Activated CD4-positive, alpha-beta T cell treated with anti-CD3 and anti-CD28 coated beads, Interleukin-2, Interleukin-4, amounts not matched to agents 100 ng/mL and 50 ng/mL, durations not matched to agents 16 hours and 8 hours (primary cell): ENCODE measurements at regions not wholly inside any gene's neighbourhood (a gene's known extent, or its start where the extent isn't known, plus 50 kb on each side); places are given as distances from the start of the nearest gene placed in this dataset.

ENCODE experiments used
- DNase-seq: peaks from one replicate; pipeline ENCODE4 v3.0.0-alpha.2; 2020; ENCODE audit warnings: low spot score

DNA sequence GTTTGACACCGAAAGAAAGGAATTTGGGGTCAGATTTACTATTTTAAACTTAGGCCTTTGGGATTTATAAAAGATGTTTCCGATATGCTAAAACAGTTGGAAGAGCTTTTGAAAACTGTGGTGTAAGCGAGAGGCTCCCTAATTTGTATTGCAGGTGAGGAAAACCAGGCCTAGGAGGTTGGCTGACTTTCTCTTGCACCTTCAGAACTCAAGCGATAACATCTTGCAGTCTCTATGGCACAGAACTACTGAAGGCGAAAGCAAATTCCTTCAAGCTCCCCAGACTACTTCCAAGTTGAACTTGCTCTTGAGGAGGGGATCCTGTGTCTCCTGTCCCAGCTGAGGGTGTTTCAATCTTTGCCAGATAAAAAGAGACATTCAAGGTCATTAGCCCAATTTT lies 685.7 kb downstream of the ADGRL2 start:
- no peak for DNase-seq

DNA sequence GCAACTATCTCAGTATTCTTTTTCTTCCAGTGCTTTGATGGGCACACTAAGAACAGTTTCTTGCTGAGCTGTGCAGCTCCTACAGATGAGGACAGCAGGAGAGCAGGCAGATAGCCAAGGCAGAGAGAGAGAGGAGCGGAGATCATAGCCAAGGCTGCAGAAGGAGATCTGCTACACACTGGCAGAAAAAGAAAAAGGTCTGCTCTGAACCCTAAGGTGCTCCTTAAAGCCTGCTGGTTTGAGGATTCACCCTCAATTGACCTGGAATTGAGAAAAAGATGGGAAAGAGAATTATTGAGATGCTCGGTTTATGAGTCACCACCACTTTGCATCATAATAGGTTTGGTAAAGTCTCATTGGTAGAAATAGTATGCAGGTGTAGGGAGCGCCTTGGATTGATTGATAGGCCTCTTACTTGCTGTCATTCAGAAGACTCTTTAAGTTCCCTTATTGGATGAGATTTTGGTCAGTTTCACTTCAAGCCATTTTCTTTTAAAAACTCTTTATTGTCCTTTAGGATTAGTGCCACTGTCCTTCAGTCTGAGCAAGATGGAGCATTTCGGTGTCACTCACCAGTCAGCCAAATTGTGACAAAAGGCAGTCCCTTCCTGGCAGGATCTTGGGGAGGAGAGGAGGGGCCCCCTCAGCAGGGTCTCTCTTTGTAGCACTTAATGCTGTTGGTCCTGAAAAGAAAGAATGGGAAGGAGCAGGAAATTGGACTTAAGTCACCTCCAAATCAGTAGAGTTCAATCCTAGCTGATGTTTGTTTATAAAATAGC lies 685.0 kb downstream of the ADGRL2 start:
- no peak for DNase-seq

DNA sequence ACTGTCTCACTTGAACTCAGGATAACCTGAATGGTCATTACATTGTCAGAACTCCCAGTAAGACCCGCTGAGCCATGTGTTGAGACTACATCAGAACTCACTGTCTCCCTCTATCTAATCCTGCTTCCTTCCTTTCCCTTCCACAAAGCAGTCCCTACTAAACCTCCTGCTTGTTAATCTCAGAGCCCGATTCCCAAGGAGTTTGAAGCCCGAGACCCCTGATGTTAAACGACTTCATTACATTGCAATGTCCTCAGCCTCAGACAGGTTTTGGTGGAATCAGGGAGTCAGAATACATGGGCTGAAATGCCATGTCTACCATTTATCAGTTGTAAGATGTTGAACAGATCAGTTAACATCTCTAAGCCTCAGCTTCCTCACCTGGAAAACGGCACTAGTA lies 682.4 kb downstream of the ADGRL2 start:
- DNase-seq, result no peak

DNA sequence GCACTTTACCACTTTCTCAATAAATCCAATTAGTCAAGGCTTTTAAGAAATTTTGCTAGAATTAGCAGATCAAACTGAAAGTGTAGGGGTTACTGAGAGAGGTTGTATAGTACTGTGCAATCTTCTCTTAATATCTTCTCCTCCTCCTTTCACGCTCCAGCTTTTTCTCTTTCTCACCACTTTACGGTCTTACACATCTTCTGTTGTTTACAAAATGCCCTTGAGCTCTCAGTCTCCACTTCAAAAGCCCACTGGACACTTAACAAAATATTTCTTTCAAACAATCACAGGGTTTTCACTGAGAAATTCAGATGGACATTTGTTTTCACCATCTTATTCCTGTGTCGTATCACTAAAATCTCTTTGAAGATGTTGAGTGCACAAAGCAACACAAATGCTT lies 678.2 kb downstream of the ADGRL2 start:
- no peak for DNase-seq

- DNase-seq, result no peak
Measured at GRCh38 chr1:82472489-82473131, 671.9 kb downstream of the ADGRL2 start.

DNA sequence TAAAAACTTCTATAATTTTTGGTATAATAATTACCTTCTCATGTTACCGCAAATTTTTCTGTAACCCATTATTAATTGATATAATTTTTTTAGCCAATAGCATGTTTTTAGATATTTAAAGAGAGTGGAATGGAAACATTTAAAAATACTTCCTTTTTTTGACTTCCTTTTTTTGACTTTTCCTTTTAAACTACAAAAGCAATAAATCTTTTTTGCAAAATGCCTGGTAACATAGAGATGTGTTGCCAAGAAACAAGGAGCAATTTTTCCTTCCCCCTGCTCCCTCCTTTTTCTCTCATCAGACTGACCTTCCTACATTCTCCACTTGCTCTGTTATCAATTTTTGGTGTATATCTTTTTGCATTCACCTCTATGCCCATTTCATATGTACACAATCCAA lies 666.2 kb downstream of the ADGRL2 start:
- DNase-seq, result no peak

GRCh38 chr1:82466416-82466815 lies 665.7 kb downstream of the ADGRL2 start:
- no peak for DNase-seq

GRCh38 chr1:82465024-82465423 lies 664.3 kb downstream of the ADGRL2 start:
- no peak for DNase-seq

DNA sequence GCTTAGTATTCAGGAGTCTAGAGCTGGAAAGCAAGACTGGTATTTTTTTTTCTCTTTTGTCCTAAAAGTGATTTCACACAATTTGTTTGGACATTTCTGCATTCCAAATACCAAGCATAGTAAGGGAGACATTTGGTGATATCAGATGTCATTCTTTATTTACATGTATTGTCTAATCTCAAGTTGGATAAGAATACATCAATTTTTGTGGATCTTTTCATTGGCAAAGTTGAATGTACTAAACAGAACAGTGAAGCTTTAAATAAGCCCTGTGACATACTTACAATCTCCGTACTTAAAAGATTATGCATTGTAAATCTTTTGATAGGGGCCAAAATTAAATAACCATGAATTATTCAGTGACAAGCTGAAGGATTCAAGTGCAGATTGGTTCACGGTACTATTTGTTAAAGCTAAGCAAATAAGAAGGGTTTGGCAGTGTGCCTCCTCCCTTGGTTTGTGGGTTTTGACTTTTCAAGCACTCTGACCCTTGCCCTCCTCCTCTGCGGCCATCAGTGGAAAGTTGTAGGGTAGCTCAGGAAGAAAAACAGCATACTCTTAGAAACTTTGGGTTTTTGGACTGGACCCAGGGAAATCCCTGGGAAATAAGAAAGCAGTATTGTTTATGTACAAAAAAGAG lies 663.7 kb downstream of the ADGRL2 start:
- DNase-seq, result no peak

- no peak for DNase-seq
Measured at GRCh38 chr1:82463951-82464350, 663.2 kb downstream of the ADGRL2 start.

DNA sequence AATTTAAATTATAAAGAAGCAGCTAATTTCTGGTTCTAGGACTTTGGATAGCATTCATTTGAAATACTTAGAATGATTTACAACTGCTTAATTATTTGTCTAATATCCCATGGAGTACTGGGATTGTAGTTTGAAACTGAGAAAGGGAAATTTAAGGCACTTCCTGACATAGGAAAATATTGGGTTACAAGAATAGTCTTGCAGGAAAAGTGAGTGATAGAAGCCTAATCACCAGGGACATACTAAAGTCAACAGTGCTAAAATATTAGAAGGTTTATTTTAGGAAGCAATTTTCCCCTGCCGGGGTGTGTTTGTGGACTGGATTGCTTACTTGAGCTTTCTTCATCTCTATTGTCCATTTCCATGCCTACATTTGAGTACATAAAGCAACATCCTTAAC lies 661.6 kb downstream of the ADGRL2 start:
- no peak for DNase-seq

DNA sequence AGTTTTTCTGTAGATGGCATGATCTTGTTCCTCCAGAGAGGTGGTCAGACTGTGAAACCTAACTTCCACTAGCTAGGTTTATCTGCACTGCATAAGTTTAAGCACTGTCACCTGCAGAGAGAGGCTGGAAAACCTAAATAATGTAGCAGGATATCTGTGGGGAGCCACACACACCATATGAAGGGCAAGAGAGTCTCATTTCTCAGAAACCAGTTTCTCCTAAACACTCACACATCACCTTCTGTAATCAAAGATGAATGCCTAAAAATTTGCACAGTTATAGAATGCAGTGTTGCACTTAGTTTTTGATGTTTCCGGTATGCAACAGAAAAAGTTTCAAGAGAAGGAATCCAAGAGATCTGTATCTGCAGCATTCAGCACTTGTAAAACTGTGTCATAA lies 654.6 kb downstream of the ADGRL2 start:
- DNase-seq, result peak; percentile 0

DNA sequence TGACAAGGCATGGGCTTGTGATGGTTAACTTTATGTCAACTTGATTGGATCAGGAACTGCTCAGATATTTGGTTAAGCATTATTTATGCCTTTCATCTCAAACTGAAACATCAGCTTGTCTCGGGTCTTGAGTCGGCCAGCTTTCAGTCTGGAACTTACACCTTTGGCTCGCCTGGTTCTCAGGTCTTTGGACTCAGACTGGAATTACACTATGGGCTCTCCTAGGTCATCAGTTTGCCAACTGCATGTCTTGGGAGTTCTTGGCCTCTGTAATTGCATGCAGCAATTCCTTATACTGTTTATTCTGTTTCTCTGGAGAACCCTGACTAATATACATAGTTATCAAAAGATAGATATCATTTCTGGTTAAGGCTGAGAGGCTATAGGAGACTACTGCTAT lies 653.7 kb downstream of the ADGRL2 start:
- no peak for DNase-seq

GRCh38 chr1:82453511-82454185 lies 652.9 kb downstream of the ADGRL2 start:
- no peak for DNase-seq

GRCh38 chr1:82452096-82452495 lies 651.4 kb downstream of the ADGRL2 start:
- DNase-seq, result no peak

DNA sequence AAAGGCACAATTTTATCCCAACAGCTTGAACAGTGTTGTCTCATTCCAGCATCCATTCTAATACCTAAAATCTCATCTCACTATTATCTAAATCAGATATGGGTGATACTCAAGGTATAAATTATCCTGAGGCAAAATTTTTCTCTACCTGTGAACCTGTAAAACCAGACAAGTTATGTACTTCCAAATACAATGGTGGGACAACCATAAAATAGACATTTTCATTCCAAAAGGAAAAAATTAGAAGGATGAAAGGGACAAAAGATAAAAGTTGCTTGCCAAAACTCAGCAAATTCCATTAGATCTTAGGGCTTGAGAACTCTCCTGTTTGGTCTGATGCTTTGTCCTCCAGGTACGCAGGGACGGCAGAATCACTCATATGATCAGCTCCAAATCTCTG lies 650.5 kb downstream of the ADGRL2 start:
- DNase-seq, result no peak

GRCh38 chr1:82449506-82450057 lies 648.8 kb downstream of the ADGRL2 start:
- no peak for DNase-seq

DNA sequence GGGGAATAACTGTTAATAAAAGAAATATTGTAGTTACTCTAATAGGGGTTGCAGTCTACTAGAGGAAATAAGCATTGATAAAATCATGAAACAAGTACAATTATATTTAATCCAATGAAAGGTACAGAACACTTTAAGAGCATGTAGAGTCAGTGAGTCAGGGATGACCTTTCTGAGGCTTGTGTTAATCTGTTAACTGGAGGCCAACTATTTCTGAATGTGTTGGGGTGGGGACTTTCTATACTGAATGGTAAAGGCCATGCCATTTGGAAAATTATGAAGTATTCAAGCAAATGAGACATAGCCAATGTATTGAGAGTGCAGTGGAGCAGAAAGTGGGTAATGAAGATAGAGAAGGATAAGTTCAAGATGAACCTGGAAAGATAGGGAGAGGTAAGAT lies 646.2 kb downstream of the ADGRL2 start:
- no peak for DNase-seq

GRCh38 chr1:82446236-82446635 lies 645.5 kb downstream of the ADGRL2 start:
- no peak for DNase-seq

- no peak for DNase-seq
Measured at GRCh38 chr1:82445827-82446226, 645.1 kb downstream of the ADGRL2 start.

DNA sequence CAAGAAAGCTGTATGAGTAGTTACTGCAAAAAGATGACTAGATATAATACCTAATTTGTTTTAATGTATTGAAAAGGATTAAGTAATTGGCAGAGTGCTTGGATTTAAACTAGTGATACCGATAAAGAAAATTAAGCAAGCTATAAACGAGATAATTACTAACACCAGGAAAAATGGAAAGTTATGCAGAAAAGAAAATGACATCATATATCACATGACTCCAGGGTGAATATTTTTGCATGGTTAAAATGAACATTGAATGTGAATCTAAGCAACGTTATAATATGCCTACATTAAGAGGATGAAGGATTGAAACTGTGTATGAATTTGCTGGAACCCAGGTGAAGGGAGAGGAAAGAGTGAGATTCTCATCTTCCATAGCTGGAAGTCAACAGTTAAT lies 644.4 kb downstream of the ADGRL2 start:
- no peak for DNase-seq

DNA sequence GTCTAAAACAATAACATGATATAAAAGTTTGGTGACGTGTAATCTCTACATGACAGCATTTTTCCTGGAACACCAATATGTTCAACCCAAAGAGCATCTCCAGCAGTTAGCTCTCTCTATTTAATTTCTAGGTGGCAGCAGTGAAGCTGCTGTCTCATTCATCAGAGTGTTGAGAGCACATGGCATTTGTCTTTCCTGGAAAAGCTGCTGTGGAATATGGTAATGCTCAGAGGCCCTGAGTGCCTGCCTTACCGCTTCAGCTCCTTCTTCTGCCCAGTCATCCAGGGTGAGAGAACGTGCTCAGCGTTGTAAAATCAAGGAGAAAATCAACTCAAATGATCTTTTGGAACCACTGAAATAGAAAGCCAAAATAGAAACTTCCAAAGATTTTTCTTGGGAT lies 640.7 kb downstream of the ADGRL2 start:
- no peak for DNase-seq
